ENCODE measurements at regions not wholly inside any gene's neighbourhood (a gene's known extent, or its start where the extent isn't known, plus 50 kb on each side); places are given as distances from the start of the nearest gene placed in this dataset.

DNA sequence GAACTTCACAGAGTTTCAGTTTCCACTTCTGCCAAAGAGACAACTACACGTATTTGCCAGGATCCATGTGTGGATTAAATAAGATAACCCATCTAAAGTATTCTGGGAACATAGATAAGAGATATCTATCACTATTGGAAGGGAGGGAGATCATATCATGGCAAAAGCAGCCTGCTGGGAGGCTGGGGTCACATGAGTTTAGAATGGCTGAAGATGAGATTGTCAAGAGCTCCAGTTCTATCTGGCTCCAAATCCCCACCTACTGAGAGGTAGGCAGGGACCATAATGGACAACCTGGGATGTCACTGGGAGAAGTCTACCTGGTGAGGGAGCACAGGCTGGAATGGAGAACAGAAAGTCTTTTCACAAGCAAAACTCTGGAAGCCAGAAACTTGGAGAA, 192.6 kb upstream of the ST6GAL2 start:
- no peaks in the 10 kb centered on the region for H3K27me3 Mint-ChIP-seq (ENCODE audit: low read depth)
- POLR2A ChIA-PET, result interaction anchor here (0.5 kb wide), 1 partner anchor 409 kb away, joined by 3 read pairs; no protein-coding TSS in a partner anchor
- no peaks in the 10 kb centered on the region for H3K36me3 Mint-ChIP-seq

DNA sequence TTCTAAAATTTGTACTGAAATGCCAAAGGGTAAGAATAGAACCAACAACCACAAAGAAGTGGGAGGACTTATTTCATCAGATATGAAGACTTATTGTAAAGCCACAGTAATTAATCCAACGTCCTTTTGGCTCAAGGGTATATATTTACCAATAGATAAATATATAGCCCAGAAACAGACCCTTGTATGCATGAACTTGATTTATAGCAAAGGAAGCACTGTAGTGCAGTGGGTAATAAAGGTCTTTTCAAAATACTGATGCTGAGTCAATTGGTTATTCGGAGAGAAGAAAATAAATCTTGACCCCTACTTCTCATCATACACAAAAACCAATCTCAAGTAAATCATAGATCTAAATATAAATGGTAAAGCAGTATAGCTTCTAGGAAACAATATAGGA, 200.5 kb upstream of the ST6GAL2 start:
- no peaks in the 10 kb centered on the region for H3K4me1 Mint-ChIP-seq
- H3K9me3 Mint-ChIP-seq, result no peaks in the 10 kb centered on the region
- CTCF ChIA-PET, result no interaction called here
- DNase-seq (ENCODE audit: low spot score) (no peak), ATAC-seq (no peak)
- H3K27me3 Mint-ChIP-seq (ENCODE audit: low read depth), result no peaks in the 10 kb centered on the region
- no peak overlapping the region for H3K4me3 Mint-ChIP-seq
- TF ChIP-seq ELF4 (CRISPR knock-in tag; IDR thresholded peaks at IDR 0.05; ENCODE audit: low read depth), result no peak
- no peak for TF ChIP-seq ESRRA (CRISPR knock-in tag; IDR thresholded peaks at IDR 0.05; ENCODE audit: borderline replicate concordance)
- TF ChIP-seq, protein P1, sequence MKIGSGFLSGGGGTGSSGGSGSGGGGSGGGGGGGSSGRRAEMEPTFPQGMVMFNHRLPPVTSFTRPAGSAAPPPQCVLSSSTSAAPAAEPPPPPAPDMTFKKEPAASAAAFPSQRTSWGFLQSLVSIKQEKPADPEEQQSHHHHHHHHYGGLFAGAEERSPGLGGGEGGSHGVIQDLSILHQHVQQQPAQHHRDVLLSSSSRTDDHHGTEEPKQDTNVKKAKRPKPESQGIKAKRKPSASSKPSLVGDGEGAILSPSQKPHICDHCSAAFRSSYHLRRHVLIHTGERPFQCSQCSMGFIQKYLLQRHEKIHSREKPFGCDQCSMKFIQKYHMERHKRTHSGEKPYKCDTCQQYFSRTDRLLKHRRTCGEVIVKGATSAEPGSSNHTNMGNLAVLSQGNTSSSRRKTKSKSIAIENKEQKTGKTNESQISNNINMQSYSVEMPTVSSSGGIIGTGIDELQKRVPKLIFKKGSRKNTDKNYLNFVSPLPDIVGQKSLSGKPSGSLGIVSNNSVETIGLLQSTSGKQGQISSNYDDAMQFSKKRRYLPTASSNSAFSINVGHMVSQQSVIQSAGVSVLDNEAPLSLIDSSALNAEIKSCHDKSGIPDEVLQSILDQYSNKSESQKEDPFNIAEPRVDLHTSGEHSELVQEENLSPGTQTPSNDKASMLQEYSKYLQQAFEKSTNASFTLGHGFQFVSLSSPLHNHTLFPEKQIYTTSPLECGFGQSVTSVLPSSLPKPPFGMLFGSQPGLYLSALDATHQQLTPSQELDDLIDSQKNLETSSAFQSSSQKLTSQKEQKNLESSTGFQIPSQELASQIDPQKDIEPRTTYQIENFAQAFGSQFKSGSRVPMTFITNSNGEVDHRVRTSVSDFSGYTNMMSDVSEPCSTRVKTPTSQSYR (CRISPR knock-in tag; IDR thresholded peaks at IDR 0.05), result no peak
- no peaks in the 10 kb centered on the region for H3K36me3 Mint-ChIP-seq
- POLR2A ChIA-PET, result no interaction called here
- H3K27ac Mint-ChIP-seq, result no peak overlapping the region

More for the DNA sequence above, 192.6 kb upstream of the ST6GAL2 start:
- H3K4me1 Mint-ChIP-seq, result no peaks in the 10 kb centered on the region
- H3K27ac Mint-ChIP-seq, result no peak overlapping the region
- peaks cover 9% of the 10 kb centered on the region for H3K9me3 Mint-ChIP-seq
- ATAC-seq, result no peak
- CTCF ChIA-PET, result no interaction called here
- DNase-seq (ENCODE audit: low spot score), result no peak
- H3K4me3 Mint-ChIP-seq, result no peak overlapping the region
- no peak for TF ChIP-seq NFATC4 (CRISPR knock-in tag; IDR thresholded peaks at IDR 0.05)
- TF ChIP-seq MYBL2 (CRISPR knock-in tag; IDR thresholded peaks at IDR 0.05), result no peak
- TF ChIP-seq, protein P2, sequence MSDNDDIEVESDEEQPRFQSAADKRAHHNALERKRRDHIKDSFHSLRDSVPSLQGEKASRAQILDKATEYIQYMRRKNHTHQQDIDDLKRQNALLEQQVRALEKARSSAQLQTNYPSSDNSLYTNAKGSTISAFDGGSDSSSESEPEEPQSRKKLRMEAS (CRISPR knock-in tag; IDR thresholded peaks at IDR 0.05), result no peak
- no peak for TF ChIP-seq IRF2 (CRISPR knock-in tag; IDR thresholded peaks at IDR 0.05; ENCODE audit: borderline replicate concordance, low read depth)
- TF ChIP-seq, protein P3, sequence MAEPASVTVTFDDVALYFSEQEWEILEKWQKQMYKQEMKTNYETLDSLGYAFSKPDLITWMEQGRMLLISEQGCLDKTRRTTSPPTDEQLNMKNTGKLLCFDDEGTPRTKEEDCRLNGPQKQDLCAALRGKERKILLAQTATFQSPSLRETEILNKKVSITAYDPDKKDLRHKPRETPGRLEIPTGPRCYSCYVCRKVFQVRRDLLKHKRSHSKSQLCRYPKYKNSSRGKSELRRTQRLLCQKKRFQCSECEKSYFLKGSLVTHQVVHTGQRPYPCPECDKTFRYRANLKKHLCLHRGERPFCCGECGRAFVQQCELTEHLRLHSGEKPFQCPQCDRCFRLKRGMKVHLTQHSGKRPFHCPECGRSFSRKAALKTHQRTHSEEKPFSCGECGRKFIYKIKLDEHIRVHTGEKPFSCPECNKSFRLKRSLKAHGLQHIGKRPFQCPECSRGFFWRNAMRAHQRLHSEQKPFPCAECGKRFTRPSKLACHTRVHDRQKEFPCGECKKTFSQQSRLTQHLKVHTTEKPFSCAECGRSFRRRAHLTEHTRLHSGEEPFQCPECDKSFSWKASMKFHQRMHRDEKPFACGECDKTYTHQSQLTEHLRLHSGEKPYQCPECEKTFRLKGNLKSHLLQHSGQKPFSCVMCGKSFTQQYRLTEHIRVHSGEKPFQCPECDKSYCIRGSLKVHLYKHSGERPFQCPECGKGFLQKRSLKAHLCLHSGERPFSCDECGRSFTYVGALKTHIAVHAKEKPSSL (CRISPR knock-in tag; conservative IDR thresholded peaks at IDR 0.05), result no peak
- no peak for TF ChIP-seq TEAD1 (CRISPR knock-in tag; IDR thresholded peaks at IDR 0.05)
- TF ChIP-seq ZNF219 (CRISPR knock-in tag; IDR thresholded peaks at IDR 0.05; ENCODE audit: borderline replicate concordance), result no peak
- TF ChIP-seq NR2C2 (CRISPR knock-in tag; IDR thresholded peaks at IDR 0.05), result no peak
- TF ChIP-seq EMX1 (CRISPR knock-in tag; IDR thresholded peaks at IDR 0.05), result no peak
- TF ChIP-seq, protein P4, sequence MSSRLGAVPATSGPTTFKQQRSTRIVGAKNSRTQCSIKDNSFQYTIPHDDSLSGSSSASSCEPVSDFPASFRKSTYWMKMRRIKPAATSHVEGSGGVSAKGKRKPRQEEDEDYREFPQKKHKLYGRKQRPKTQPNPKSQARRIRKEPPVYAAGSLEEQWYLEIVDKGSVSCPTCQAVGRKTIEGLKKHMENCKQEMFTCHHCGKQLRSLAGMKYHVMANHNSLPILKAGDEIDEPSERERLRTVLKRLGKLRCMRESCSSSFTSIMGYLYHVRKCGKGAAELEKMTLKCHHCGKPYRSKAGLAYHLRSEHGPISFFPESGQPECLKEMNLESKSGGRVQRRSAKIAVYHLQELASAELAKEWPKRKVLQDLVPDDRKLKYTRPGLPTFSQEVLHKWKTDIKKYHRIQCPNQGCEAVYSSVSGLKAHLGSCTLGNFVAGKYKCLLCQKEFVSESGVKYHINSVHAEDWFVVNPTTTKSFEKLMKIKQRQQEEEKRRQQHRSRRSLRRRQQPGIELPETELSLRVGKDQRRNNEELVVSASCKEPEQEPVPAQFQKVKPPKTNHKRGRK (CRISPR knock-in tag; IDR thresholded peaks at IDR 0.05; ENCODE audit: borderline replicate concordance), result no peak
- TF ChIP-seq, protein P5, sequence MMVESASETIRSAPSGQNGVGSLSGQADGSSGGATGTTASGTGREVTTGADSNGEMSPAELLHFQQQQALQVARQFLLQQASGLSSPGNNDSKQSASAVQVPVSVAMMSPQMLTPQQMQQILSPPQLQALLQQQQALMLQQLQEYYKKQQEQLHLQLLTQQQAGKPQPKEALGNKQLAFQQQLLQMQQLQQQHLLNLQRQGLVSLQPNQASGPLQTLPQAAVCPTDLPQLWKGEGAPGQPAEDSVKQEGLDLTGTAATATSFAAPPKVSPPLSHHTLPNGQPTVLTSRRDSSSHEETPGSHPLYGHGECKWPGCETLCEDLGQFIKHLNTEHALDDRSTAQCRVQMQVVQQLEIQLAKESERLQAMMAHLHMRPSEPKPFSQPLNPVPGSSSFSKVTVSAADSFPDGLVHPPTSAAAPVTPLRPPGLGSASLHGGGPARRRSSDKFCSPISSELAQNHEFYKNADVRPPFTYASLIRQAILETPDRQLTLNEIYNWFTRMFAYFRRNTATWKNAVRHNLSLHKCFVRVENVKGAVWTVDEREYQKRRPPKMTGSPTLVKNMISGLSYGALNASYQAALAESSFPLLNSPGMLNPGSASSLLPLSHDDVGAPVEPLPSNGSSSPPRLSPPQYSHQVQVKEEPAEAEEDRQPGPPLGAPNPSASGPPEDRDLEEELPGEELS (CRISPR knock-in tag; IDR thresholded peaks at IDR 0.05), result no peak

DNA sequence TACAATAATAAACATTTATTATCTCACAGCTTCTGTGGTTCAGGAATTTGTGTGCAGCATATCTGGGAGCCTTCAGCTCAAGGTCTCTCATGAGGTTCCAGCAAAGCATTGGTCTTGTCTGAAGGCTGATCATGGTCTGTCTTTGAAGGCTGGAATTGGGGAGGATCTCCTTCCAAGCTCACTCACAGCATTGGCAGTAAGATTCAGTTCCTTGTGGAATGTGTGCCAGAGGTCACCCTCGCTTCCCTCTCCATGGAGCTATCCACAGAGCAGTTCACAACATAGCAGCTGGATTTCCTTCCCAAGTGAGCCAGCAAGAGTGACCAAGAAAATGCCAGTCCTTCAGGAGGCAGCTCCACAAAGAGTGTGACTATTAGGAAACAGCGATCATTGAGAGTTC, 202.2 kb upstream of the ST6GAL2 start:
- no peaks in the 10 kb centered on the region for H3K27me3 Mint-ChIP-seq (ENCODE audit: low read depth)
- CTCF ChIA-PET, result no interaction called here
- no peak overlapping the region for H3K4me3 Mint-ChIP-seq
- H3K4me1 Mint-ChIP-seq, result no peaks in the 10 kb centered on the region
- DNase-seq (ENCODE audit: low spot score) (no peak), ATAC-seq (no peak)
- no peaks in the 10 kb centered on the region for H3K36me3 Mint-ChIP-seq
- no peaks in the 10 kb centered on the region for H3K9me3 Mint-ChIP-seq
- no peak overlapping the region for H3K27ac Mint-ChIP-seq
- POLR2A ChIA-PET, result no interaction called here
- no peak for TF ChIP-seq RORB (CRISPR knock-in tag; IDR thresholded peaks at IDR 0.05)
- no peak for TF ChIP-seq ZNF138 (CRISPR knock-in tag; conservative IDR thresholded peaks at IDR 0.05)
